Neural cell (in vitro differentiated cells): ENCODE measurements at regions not wholly inside any gene's neighbourhood (a gene's known extent, or its start where the extent isn't known, plus 50 kb on each side); places are given as distances from the start of the nearest gene placed in this dataset.

Experiments used
- H2AFZ ChIP-seq: fragments of 200-600, 300-800 bp; sonication (generic), shearing (Covaris generic); 2 replicates; pipeline ENCODE4 v1.6.0; 2014; ENCODE audit warnings: low read depth, mild to moderate bottlenecking, antibody characterized with exemption, low read length, moderate library complexity
- H3F3A ChIP-seq: fragments of 200-600 bp; shearing (Covaris generic); 2 replicates; pipeline ENCODE4 v1.6.1; 2016; ENCODE audit warnings: mild to moderate bottlenecking, moderate library complexity, mixed read lengths, antibody characterized with exemption, low read length; ENCODE audit not compliant: insufficient read depth, poor library complexity, severe bottlenecking
- H3K27ac ChIP-seq: fragments of 200-600, 300-800 bp; sonication (generic), shearing (Covaris generic); 2 replicates; pipeline ENCODE4 v1.5.1; 2014; ENCODE audit warnings: mild to moderate bottlenecking, low read length, moderate library complexity
- H3K27me3 ChIP-seq: fragments of 300-800, 200-600 bp; sonication (generic), shearing (Covaris generic); 2 replicates; pipeline ENCODE4 v1.6.0; 2014; ENCODE audit warnings: mild to moderate bottlenecking, low read depth, low read length, moderate library complexity; ENCODE audit not compliant: insufficient read depth
- H3K36me3 ChIP-seq: fragments of 300-800, 200-600 bp; sonication (generic), shearing (Covaris generic); 2 replicates; pipeline ENCODE4 v1.5.1; 2014; ENCODE audit warnings: mild to moderate bottlenecking, antibody characterized with exemption, low read length, moderate library complexity; ENCODE audit not compliant: insufficient read depth
- H3K4me2 ChIP-seq: fragments of 300-800, 200-600 bp; sonication (generic), shearing (Covaris generic); 2 replicates; pipeline ENCODE4 v1.6.0; 2014; ENCODE audit warnings: mild to moderate bottlenecking, low read length
- H3K4me3 ChIP-seq: fragments of 300-800, 200-600 bp; sonication (generic), shearing (Covaris generic); 2 replicates; pipeline ENCODE4 v1.5.1; 2014; ENCODE audit warnings: mild to moderate bottlenecking, low read length, moderate library complexity
- H3K79me2 ChIP-seq: fragments of 200-600 bp; shearing (Covaris generic); replicated peaks from 2 replicates; pipeline ENCODE4 v1.6.0; 2014; ENCODE audit warnings: mild to moderate bottlenecking, low read length, moderate library complexity; ENCODE audit not compliant: insufficient read depth
- H3K9ac ChIP-seq: fragments of 300-800, 200-600 bp; sonication (generic), shearing (Covaris generic); 2 replicates; pipeline ENCODE4 v1.6.1; 2016; ENCODE audit warnings: mild to moderate bottlenecking, low read length, mixed read lengths
- H3K9me2 ChIP-seq: fragments of 200-600 bp; shearing (Covaris generic); 2 replicates; pipeline ENCODE4 v1.6.1; 2016; ENCODE audit warnings: mild to moderate bottlenecking, low read length, mixed read lengths; ENCODE audit not compliant: insufficient read depth
- H3K9me3 ChIP-seq: fragments of 200-600, 300-800 bp; sonication (generic), shearing (Covaris generic); 2 replicates; pipeline ENCODE4 v1.6.1; 2016; ENCODE audit warnings: mild to moderate bottlenecking, mixed run types, low read length, moderate library complexity, mixed read lengths
- H4K20me1 ChIP-seq: fragments of 200-600 bp; shearing (Covaris generic); 2 replicates; pipeline ENCODE4 v1.6.1; 2016; ENCODE audit warnings: mild to moderate bottlenecking, mixed run types; ENCODE audit not compliant: insufficient read depth
- CTCF ChIP-seq: fragments of 450-650 bp; IDR thresholded peaks from 2 replicates; pipeline ENCODE4 v1.5.1; 2014; ENCODE audit warnings: antibody characterized with exemption, mild to moderate bottlenecking, moderate library complexity; ENCODE audit not compliant: poor library complexity, severe bottlenecking
- EP300 ChIP-seq: fragments of 450-650 bp; conservative IDR thresholded peaks from 2 replicates; pipeline ENCODE4 v1.6.1; 2014; ENCODE audit warnings: antibody characterized with exemption, mild to moderate bottlenecking, moderate library complexity; ENCODE audit not compliant: poor library complexity, severe bottlenecking
- EZH2 ChIP-seq: fragments of 200-600, 300-800 bp; shearing (Covaris generic), sonication (generic); IDR thresholded peaks from 2 replicates; pipeline ENCODE4 v1.6.1; 2014; ENCODE audit warnings: antibody characterized with exemption, low read length, borderline replicate concordance, mild to moderate bottlenecking; ENCODE audit not compliant: insufficient read depth, poor library complexity, severe bottlenecking
- MXI1 ChIP-seq: fragments of 450-650 bp; conservative IDR thresholded peaks from 2 replicates; pipeline ENCODE4 v1.6.1; 2014; ENCODE audit warnings: antibody characterized with exemption, mild to moderate bottlenecking; ENCODE audit not compliant: poor library complexity, severe bottlenecking
- POLR2AphosphoS5 ChIP-seq: IDR thresholded peaks from 2 replicates; pipeline ENCODE4 v1.6.1; 2012
- RAD21 ChIP-seq: fragments of 450-650 bp; conservative IDR thresholded peaks from 2 replicates; pipeline ENCODE4 v1.6.1; 2014; ENCODE audit warnings: antibody characterized with exemption, mild to moderate bottlenecking, moderate library complexity
- SMC3 ChIP-seq: fragments of 450-650 bp; conservative IDR thresholded peaks from 2 replicates; pipeline ENCODE4 v1.6.1; 2014; ENCODE audit warnings: antibody characterized with exemption, mild to moderate bottlenecking, moderate library complexity; ENCODE audit not compliant: poor library complexity
- TAF1 ChIP-seq: IDR thresholded peaks from 2 replicates; pipeline ENCODE4 v1.6.1; 2012; ENCODE audit warnings: low read depth
- TF ChIP-seq, protein P1 (sequence below): IDR thresholded peaks from 2 replicates; pipeline ENCODE4 v1.6.1; 2012; ENCODE audit warnings: borderline replicate concordance

- Histone ChIP-seq H3K27me3 (no peaks in the 10 kb centered on the region), H4K20me1 (no peaks in the 10 kb centered on the region), H3K4me2 (no peak overlapping the region), H3K36me3 (no peaks in the 10 kb centered on the region), H3K79me2 (no peaks in the 10 kb centered on the region), H3F3A (no peaks in the 10 kb centered on the region), H2AFZ (no peak overlapping the region), H3K27ac (peak overlapping the region; percentile 64), H3K9me3 (no peaks in the 10 kb centered on the region), H3K4me3 (no peak overlapping the region), H3K9ac (no peak overlapping the region), H3K9me2 (no peaks in the 10 kb centered on the region)
- TF ChIP-seq, protein P1, sequence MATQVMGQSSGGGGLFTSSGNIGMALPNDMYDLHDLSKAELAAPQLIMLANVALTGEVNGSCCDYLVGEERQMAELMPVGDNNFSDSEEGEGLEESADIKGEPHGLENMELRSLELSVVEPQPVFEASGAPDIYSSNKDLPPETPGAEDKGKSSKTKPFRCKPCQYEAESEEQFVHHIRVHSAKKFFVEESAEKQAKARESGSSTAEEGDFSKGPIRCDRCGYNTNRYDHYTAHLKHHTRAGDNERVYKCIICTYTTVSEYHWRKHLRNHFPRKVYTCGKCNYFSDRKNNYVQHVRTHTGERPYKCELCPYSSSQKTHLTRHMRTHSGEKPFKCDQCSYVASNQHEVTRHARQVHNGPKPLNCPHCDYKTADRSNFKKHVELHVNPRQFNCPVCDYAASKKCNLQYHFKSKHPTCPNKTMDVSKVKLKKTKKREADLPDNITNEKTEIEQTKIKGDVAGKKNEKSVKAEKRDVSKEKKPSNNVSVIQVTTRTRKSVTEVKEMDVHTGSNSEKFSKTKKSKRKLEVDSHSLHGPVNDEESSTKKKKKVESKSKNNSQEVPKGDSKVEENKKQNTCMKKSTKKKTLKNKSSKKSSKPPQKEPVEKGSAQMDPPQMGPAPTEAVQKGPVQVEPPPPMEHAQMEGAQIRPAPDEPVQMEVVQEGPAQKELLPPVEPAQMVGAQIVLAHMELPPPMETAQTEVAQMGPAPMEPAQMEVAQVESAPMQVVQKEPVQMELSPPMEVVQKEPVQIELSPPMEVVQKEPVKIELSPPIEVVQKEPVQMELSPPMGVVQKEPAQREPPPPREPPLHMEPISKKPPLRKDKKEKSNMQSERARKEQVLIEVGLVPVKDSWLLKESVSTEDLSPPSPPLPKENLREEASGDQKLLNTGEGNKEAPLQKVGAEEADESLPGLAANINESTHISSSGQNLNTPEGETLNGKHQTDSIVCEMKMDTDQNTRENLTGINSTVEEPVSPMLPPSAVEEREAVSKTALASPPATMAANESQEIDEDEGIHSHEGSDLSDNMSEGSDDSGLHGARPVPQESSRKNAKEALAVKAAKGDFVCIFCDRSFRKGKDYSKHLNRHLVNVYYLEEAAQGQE, result no peak
- no peak for TF ChIP-seq EZH2
- no peak for TF ChIP-seq POLR2AphosphoS5
These were observed 927.9 kb upstream of the ACVR2A start for GRCh38 chr2:146916914-146917313.

GRCh38 chr2:146913476-146913875 is 931.4 kb upstream of the ACVR2A start:
- Histone ChIP-seq H4K20me1 (no peaks in the 10 kb centered on the region), H3K9me2 (no peaks in the 10 kb centered on the region), H3K27me3 (no peaks in the 10 kb centered on the region), H3K9ac (no peak overlapping the region), H3K27ac (no peak overlapping the region), H3K4me3 (no peak overlapping the region), H3K36me3 (no peaks in the 10 kb centered on the region), H2AFZ (no peak overlapping the region), H3K9me3 (no peaks in the 10 kb centered on the region), H3F3A (no peaks in the 10 kb centered on the region), H3K4me2 (no peak overlapping the region), H3K79me2 (no peaks in the 10 kb centered on the region)
- TF ChIP-seq EP300 (no peak), EZH2 (no peak), RAD21 (no peak)

GRCh38 chr2:146912536-146912935 is 932.3 kb upstream of the ACVR2A start:
- no peak overlapping the region for H3K4me2 ChIP-seq
- no peak overlapping the region for H3K27ac ChIP-seq
- no peaks in the 10 kb centered on the region for H3K9me3 ChIP-seq

More at GRCh38 chr2:146912536-146912935, 932.3 kb upstream of the ACVR2A start:
- H3K27me3 ChIP-seq, result no peaks in the 10 kb centered on the region
- no peaks in the 10 kb centered on the region for H4K20me1 ChIP-seq
- no peak for TF ChIP-seq TAF1
- no peak for TF ChIP-seq EZH2
- no peak for TF ChIP-seq MXI1
- TF ChIP-seq CTCF, result no peak
- no peak for TF ChIP-seq RAD21
- no peak for TF ChIP-seq SMC3
- no peak for TF ChIP-seq EP300
- TF ChIP-seq, protein P1, result no peak
- no peak for TF ChIP-seq POLR2AphosphoS5
- no peaks in the 10 kb centered on the region for H3F3A ChIP-seq
- no peaks in the 10 kb centered on the region for H3K79me2 ChIP-seq
- no peak overlapping the region for H2AFZ ChIP-seq
- H3K9me2 ChIP-seq, result no peaks in the 10 kb centered on the region
- H3K36me3 ChIP-seq, result no peaks in the 10 kb centered on the region
- no peak overlapping the region for H3K4me3 ChIP-seq
- H3K9ac ChIP-seq, result no peak overlapping the region
